ENCODE measurements at regions not wholly inside any gene's neighbourhood (a gene's known extent, or its start where the extent isn't known, plus 50 kb on each side); places are given as distances from the start of the nearest gene placed in this dataset.

GRCh38 chr1:94623560-94624148 lies 82.1 kb upstream of the F3 start:
- DNase-seq: no peak
- peaks cover 18% of the 10 kb centered on the region for H3K9me3 Mint-ChIP-seq
- peaks cover 8% of the 10 kb centered on the region for H3K9me3 ChIP-seq (ENCODE audit: control insufficient read depth, low read length)
- no peak overlapping the region for H3K4me3 ChIP-seq (ENCODE audit: low read length)
- H3K4me1 Mint-ChIP-seq: peaks cover 34% of the 10 kb centered on the region
- 44 to 67% methylated on average over 1 to 8 of the region's 8 CpGs for WGBS, 2 experiments (ENCODE audit: insufficient coverage in 1 of 2, insufficient read length in 1 of 2)
- no peak overlapping the region for H3K27ac ChIP-seq (ENCODE audit: low read depth, low read length)
- H3K4me3 Mint-ChIP-seq: no peak overlapping the region
- peaks cover 5% of the 10 kb centered on the region for H3K36me3 Mint-ChIP-seq (ENCODE audit: low read depth)
- H3K9ac ChIP-seq (ENCODE audit: extremely low read depth, low read length, poor library complexity, severe bottlenecking): no peak overlapping the region
- H3K36me3 ChIP-seq (ENCODE audit: control insufficient read depth, insufficient read depth, low read length): no peaks in the 10 kb centered on the region
- H3K4me1 ChIP-seq (ENCODE audit: control insufficient read depth, insufficient read depth, low read length): peaks cover 18% of the 10 kb centered on the region
- no peak for TF ChIP-seq CTCF (conservative IDR thresholded peaks at IDR 0.05)
- H3K27me3 Mint-ChIP-seq (ENCODE audit: insufficient read depth): peaks cover 23% of the 10 kb centered on the region
- no peaks in the 10 kb centered on the region for H3K27me3 ChIP-seq (ENCODE audit: control insufficient read depth, insufficient read depth, low read length, poor library complexity, severe bottlenecking)
- peak overlapping the region; percentile 33 for H3K27ac Mint-ChIP-seq

- H3K36me3 Mint-ChIP-seq (ENCODE audit: low read depth): peaks cover 5% of the 10 kb centered on the region
- Histone ChIP-seq H3K36me3 (ENCODE audit: control insufficient read depth, insufficient read depth, low read length) (no peaks in the 10 kb centered on the region), H3K27ac (ENCODE audit: low read depth, low read length) (no peak overlapping the region), H3K9me3 (ENCODE audit: control insufficient read depth, low read length) (peaks cover 17% of the 10 kb centered on the region), H3K9ac (ENCODE audit: extremely low read depth, low read length, poor library complexity, severe bottlenecking) (no peak overlapping the region), H3K4me3 (ENCODE audit: low read length) (no peak overlapping the region), H3K4me1 (ENCODE audit: control insufficient read depth, insufficient read depth, low read length) (peaks cover 11% of the 10 kb centered on the region), H3K27me3 (ENCODE audit: control insufficient read depth, insufficient read depth, low read length, poor library complexity, severe bottlenecking) (no peaks in the 10 kb centered on the region)
- H3K4me1 Mint-ChIP-seq: peaks cover 29% of the 10 kb centered on the region
- no peak overlapping the region for H3K4me3 Mint-ChIP-seq
- no peak overlapping the region for H3K27ac Mint-ChIP-seq
- peaks cover 20% of the 10 kb centered on the region for H3K27me3 Mint-ChIP-seq (ENCODE audit: insufficient read depth)
- no peak for DNase-seq
- H3K9me3 Mint-ChIP-seq: peaks cover 27% of the 10 kb centered on the region
- 74 to 87% methylated on average over 7 to 10 of the region's 10 CpGs for WGBS, 2 experiments (ENCODE audit: insufficient coverage in 1 of 2, insufficient read length in 1 of 2)
- no peak for TF ChIP-seq CTCF (conservative IDR thresholded peaks at IDR 0.05)
These were observed 81.2 kb upstream of the F3 start for GRCh38 chr1:94622757-94623156.

- no peak overlapping the region for H3K4me3 ChIP-seq (ENCODE audit: low read length)
- H3K36me3 ChIP-seq (ENCODE audit: control insufficient read depth, insufficient read depth, low read length): no peaks in the 10 kb centered on the region
- Mint-ChIP-seq H3K4me1 (peaks cover 24% of the 10 kb centered on the region), H3K4me3 (no peak overlapping the region), H3K9me3 (peaks cover 33% of the 10 kb centered on the region), H3K27ac (no peak overlapping the region), H3K27me3 (ENCODE audit: insufficient read depth) (peaks cover 12% of the 10 kb centered on the region), H3K36me3 (ENCODE audit: low read depth) (peaks cover 5% of the 10 kb centered on the region)
- DNase-seq: no peak
- peaks cover 22% of the 10 kb centered on the region for H3K9me3 ChIP-seq (ENCODE audit: control insufficient read depth, low read length)
- no peaks in the 10 kb centered on the region for H3K27me3 ChIP-seq (ENCODE audit: control insufficient read depth, insufficient read depth, low read length, poor library complexity, severe bottlenecking)
- no peak overlapping the region for H3K27ac ChIP-seq (ENCODE audit: low read depth, low read length)
- H3K9ac ChIP-seq (ENCODE audit: extremely low read depth, low read length, poor library complexity, severe bottlenecking): no peak overlapping the region
- TF ChIP-seq CTCF (conservative IDR thresholded peaks at IDR 0.05): no peak
- peaks cover 11% of the 10 kb centered on the region for H3K4me1 ChIP-seq (ENCODE audit: control insufficient read depth, insufficient read depth, low read length)
These were observed 80.2 kb upstream of the F3 start for GRCh38 chr1:94621802-94622201.

Measured in endodermal cell (in vitro differentiated cells).